RPMI7951 (cell line): ENCODE measurements at regions not wholly inside any gene's neighbourhood (a gene's known extent, or its start where the extent isn't known, plus 50 kb on each side); places are given as distances from the start of the nearest gene placed in this dataset.
A peak's percentile ranks its signal among the peaks of the same experiment; 100 is the strongest.
"Not testable (repeated sequence)": the region's sequence is repeated elsewhere in the genome, so short reads cannot be mapped to it uniquely, and the experiment has no call there.

ENCODE experiments used
- DNase-seq: peaks from one replicate; pipeline ENCODE4 v3.0.0-alpha.2; 2012; ENCODE audit warnings: low read depth

- DNase-seq: peak; percentile 47
These were observed 518.7 kb downstream of the TMEM121 start for GRCh38 chr14:106044949-106045596.

- DNase-seq: no peak
These were observed 525.4 kb downstream of the TMEM121 start for GRCh38 chr14:106051796-106052195.

- no peak for DNase-seq
These were observed 528.9 kb downstream of the TMEM121 start for GRCh38 chr14:106055289-106055688.

GRCh38 chr14:106058342-106058741 lies 532.0 kb downstream of the TMEM121 start:
- DNase-seq: no peak

- DNase-seq: no peak
These were observed 534.0 kb downstream of the TMEM121 start for GRCh38 chr14:106060276-106060975.

GRCh38 chr14:106061877-106062500 lies 535.6 kb downstream of the TMEM121 start:
- not testable (repeated sequence) for DNase-seq

- DNase-seq: no peak
These were observed 536.3 kb downstream of the TMEM121 start for GRCh38 chr14:106062502-106063272.

GRCh38 chr14:106067935-106068334 lies 541.6 kb downstream of the TMEM121 start:
- no peak for DNase-seq

GRCh38 chr14:106069804-106070625 lies 543.6 kb downstream of the TMEM121 start:
- DNase-seq: no peak

GRCh38 chr14:106080922-106081321 lies 554.5 kb downstream of the TMEM121 start:
- no peak for DNase-seq

- DNase-seq: not testable (repeated sequence)
These were observed 555.3 kb downstream of the TMEM121 start for GRCh38 chr14:106081721-106082120.

- DNase-seq: no peak
These were observed 556.7 kb downstream of the TMEM121 start for GRCh38 chr14:106083082-106083481.

- DNase-seq: no peak
These were observed 561.5 kb downstream of the TMEM121 start for GRCh38 chr14:106087837-106088236.

- DNase-seq: not testable (repeated sequence)
These were observed 562.5 kb downstream of the TMEM121 start for GRCh38 chr14:106088860-106089259.

- DNase-seq: no peak
These were observed 568.3 kb downstream of the TMEM121 start for GRCh38 chr14:106094654-106095189.

GRCh38 chr14:106107703-106108102 lies 581.3 kb downstream of the TMEM121 start:
- no peak for DNase-seq

- no peak for DNase-seq
These were observed 583.0 kb downstream of the TMEM121 start for GRCh38 chr14:106109337-106109736.

- DNase-seq: no peak
These were observed 589.0 kb downstream of the TMEM121 start for GRCh38 chr14:106115401-106115800.

- DNase-seq: not testable (repeated sequence)
These were observed 590.1 kb downstream of the TMEM121 start for GRCh38 chr14:106116339-106116930.

GRCh38 chr14:106120101-106120500 lies 593.7 kb downstream of the TMEM121 start:
- no peak for DNase-seq

GRCh38 chr14:106129274-106129673 lies 602.9 kb downstream of the TMEM121 start:
- DNase-seq: no peak
